Endothelial cell of umbilical vein (primary cell): ENCODE measurements at regions not wholly inside any gene's neighbourhood (a gene's known extent, or its start where the extent isn't known, plus 50 kb on each side); places are given as distances from the start of the nearest gene placed in this dataset.

Experiments used
- EZH2 ChIP-seq: IDR thresholded peaks from 2 replicates; pipeline ENCODE4 v1.6.1; 2012; ENCODE audit warnings: borderline replicate concordance, low read depth, mild to moderate bottlenecking, moderate library complexity, low read length, inconsistent platforms; ENCODE audit not compliant: severe bottlenecking
- JUN ChIP-seq: IDR thresholded peaks from 2 replicates; pipeline ENCODE4 v1.6.1; 2011; ENCODE audit warnings: borderline replicate concordance, low read depth; ENCODE audit not compliant: insufficient read length, insufficient read depth
- POLR2A ChIP-seq: IDR thresholded peaks from 2 replicates; pipeline ENCODE4 v1.6.1; 2012; ENCODE audit warnings: low read depth, mild to moderate bottlenecking, control low read depth, low read length
- TF ChIP-seq, protein P1 (sequence below), 2 donors: IDR thresholded peaks; 1 replicate in 1 of 2; 2 replicates in 1 of 2; pipeline ENCODE4 v1.5.1; 2011; ENCODE audit warnings: low read length in 2 of 2, mild to moderate bottlenecking in 2 of 2, moderate library complexity in 2 of 2, control low read depth in 1 of 2, inconsistent platforms in 1 of 2, low read depth in 1 of 2; ENCODE audit not compliant: insufficient read depth in 1 of 2; ENCODE audit errors: extremely low read depth in 1 of 2

DNA sequence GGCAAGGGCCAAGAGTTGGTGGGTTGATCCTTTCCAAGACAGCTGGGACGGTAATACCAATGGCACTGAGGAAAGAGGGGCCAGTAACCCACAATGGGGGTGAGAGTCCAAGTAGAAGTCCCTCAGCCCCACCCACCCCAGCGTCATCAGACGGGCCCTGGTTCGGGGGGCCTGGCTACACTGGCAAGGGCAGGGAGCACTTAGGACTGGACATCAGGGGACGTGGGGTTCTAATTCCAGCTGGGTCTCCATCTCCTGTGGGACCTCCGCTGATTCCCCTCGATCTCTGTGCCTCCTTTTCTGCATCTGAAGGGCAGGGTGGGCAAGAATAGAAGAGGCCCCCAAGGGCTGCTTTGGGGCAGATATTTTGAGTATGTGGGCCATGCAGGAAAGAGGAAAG lies 53.5 kb upstream of the FCN1 start:
- TF ChIP-seq, protein P1, sequence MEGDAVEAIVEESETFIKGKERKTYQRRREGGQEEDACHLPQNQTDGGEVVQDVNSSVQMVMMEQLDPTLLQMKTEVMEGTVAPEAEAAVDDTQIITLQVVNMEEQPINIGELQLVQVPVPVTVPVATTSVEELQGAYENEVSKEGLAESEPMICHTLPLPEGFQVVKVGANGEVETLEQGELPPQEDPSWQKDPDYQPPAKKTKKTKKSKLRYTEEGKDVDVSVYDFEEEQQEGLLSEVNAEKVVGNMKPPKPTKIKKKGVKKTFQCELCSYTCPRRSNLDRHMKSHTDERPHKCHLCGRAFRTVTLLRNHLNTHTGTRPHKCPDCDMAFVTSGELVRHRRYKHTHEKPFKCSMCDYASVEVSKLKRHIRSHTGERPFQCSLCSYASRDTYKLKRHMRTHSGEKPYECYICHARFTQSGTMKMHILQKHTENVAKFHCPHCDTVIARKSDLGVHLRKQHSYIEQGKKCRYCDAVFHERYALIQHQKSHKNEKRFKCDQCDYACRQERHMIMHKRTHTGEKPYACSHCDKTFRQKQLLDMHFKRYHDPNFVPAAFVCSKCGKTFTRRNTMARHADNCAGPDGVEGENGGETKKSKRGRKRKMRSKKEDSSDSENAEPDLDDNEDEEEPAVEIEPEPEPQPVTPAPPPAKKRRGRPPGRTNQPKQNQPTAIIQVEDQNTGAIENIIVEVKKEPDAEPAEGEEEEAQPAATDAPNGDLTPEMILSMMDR (IDR thresholded peaks at IDR 0.05; ENCODE audit: extremely low read depth in 1 of 2, insufficient read depth in 1 of 2, low read depth in 1 of 2, low read length in 2 of 2) = no peak
- TF ChIP-seq POLR2A (no peak), EZH2 (no peak), JUN (no peak)
